T-helper 17 cell (primary cell): ENCODE measurements at regions not wholly inside any gene's neighbourhood (a gene's known extent, or its start where the extent isn't known, plus 50 kb on each side); places are given as distances from the start of the nearest gene placed in this dataset.

ENCODE experiments used
- ATAC-seq: fragments of 150-1000 bp; cut with Tn5 transposase; 2 replicates; pipeline ENCODE4 v1.10.0; 2021; ENCODE audit warnings: mild to moderate bottlenecking, moderate library complexity
- DNase-seq, 3 donors: peaks; one replicate each; pipeline versions ENCODE4 v3.0.0 to v3.0.0-alpha.2; 2020 to 2021
- H3K9me3 ChIP-seq: one replicate; pipeline ENCODE4 v1.7.0; 2013; ENCODE audit warnings: low read length, mild to moderate bottlenecking; ENCODE audit not compliant: control insufficient read depth, poor library complexity, severe bottlenecking
- H3K27ac Mint-ChIP-seq: one replicate; pipeline ENCODE4 v1.8.0; 2022; ENCODE audit warnings: mild to moderate bottlenecking, moderate library complexity, mixed read lengths
- H3K27me3 Mint-ChIP-seq: one replicate; pipeline ENCODE4 v1.8.0; 2022; ENCODE audit warnings: mixed read lengths
- H3K36me3 Mint-ChIP-seq: one replicate; pipeline ENCODE4 v1.8.0; 2022; ENCODE audit warnings: low read depth, mixed read lengths
- H3K4me1 Mint-ChIP-seq: one replicate; pipeline ENCODE4 v1.8.0; 2022; ENCODE audit warnings: mild to moderate bottlenecking, mixed read lengths
- H3K4me3 Mint-ChIP-seq: one replicate; pipeline ENCODE4 v1.8.0; 2022; ENCODE audit warnings: mild to moderate bottlenecking, moderate library complexity, mixed read lengths

GRCh38 chr1:67939942-67940341, 106.7 kb upstream of the GNG12 start:
- Mint-ChIP-seq H3K36me3 (peaks cover 4% of the 10 kb centered on the region), H3K4me3 (no peak overlapping the region), H3K4me1 (no peaks in the 10 kb centered on the region), H3K27me3 (peaks cover 32% of the 10 kb centered on the region), H3K27ac (no peak overlapping the region)
- ATAC-seq, result no peak
- no peaks in the 10 kb centered on the region for H3K9me3 ChIP-seq
- no peak for DNase-seq

- H3K4me1 Mint-ChIP-seq, result no peaks in the 10 kb centered on the region
- H3K4me3 Mint-ChIP-seq, result no peak overlapping the region
- H3K27me3 Mint-ChIP-seq, result peaks cover 32% of the 10 kb centered on the region
- H3K27ac Mint-ChIP-seq, result no peak overlapping the region
- H3K36me3 Mint-ChIP-seq, result peaks cover 4% of the 10 kb centered on the region
- H3K9me3 ChIP-seq, result no peaks in the 10 kb centered on the region
- DNase-seq (no peak), ATAC-seq (no peak)
Observed at GRCh38 chr1:67939186-67939743, 106.0 kb upstream of the GNG12 start.

GRCh38 chr1:67937651-67938050, 104.4 kb upstream of the GNG12 start:
- Mint-ChIP-seq H3K36me3 (peaks cover 3% of the 10 kb centered on the region), H3K4me3 (no peak overlapping the region), H3K27ac (no peak overlapping the region), H3K4me1 (no peaks in the 10 kb centered on the region), H3K27me3 (peaks cover 28% of the 10 kb centered on the region)
- no peaks in the 10 kb centered on the region for H3K9me3 ChIP-seq
- ATAC-seq (no peak), DNase-seq (no peak)

- H3K36me3 Mint-ChIP-seq, result no peaks in the 10 kb centered on the region
- DNase-seq, result no peak
- ATAC-seq, result no peak
- H3K4me3 Mint-ChIP-seq, result no peak overlapping the region
- no peaks in the 10 kb centered on the region for H3K9me3 ChIP-seq
- no peak overlapping the region for H3K27ac Mint-ChIP-seq
- H3K4me1 Mint-ChIP-seq, result no peaks in the 10 kb centered on the region
- H3K27me3 Mint-ChIP-seq, result peaks cover 25% of the 10 kb centered on the region
Observed at GRCh38 chr1:67937010-67937409, 103.7 kb upstream of the GNG12 start.

GRCh38 chr1:67935560-67935959, 102.3 kb upstream of the GNG12 start:
- H3K4me3 Mint-ChIP-seq, result no peak overlapping the region
- H3K36me3 Mint-ChIP-seq, result no peaks in the 10 kb centered on the region
- no peaks in the 10 kb centered on the region for H3K9me3 ChIP-seq
- H3K27me3 Mint-ChIP-seq, result peaks cover 20% of the 10 kb centered on the region
- no peak overlapping the region for H3K27ac Mint-ChIP-seq
- H3K4me1 Mint-ChIP-seq, result no peaks in the 10 kb centered on the region
- DNase-seq (no peak), ATAC-seq (no peak)

GRCh38 chr1:67931198-67931597, 97.9 kb upstream of the GNG12 start:
- H3K27ac Mint-ChIP-seq, result no peak overlapping the region
- ATAC-seq, result no peak
- peaks cover 18% of the 10 kb centered on the region for H3K27me3 Mint-ChIP-seq
- no peak overlapping the region for H3K4me3 Mint-ChIP-seq
- DNase-seq, result no peak
- no peaks in the 10 kb centered on the region for H3K9me3 ChIP-seq
- H3K4me1 Mint-ChIP-seq, result no peaks in the 10 kb centered on the region
- no peaks in the 10 kb centered on the region for H3K36me3 Mint-ChIP-seq

- H3K4me1 Mint-ChIP-seq, result no peaks in the 10 kb centered on the region
- H3K9me3 ChIP-seq, result no peaks in the 10 kb centered on the region
- no peak overlapping the region for H3K27ac Mint-ChIP-seq
- no peak for DNase-seq
- peaks cover 17% of the 10 kb centered on the region for H3K27me3 Mint-ChIP-seq
- H3K4me3 Mint-ChIP-seq, result no peak overlapping the region
- no peak for ATAC-seq
- H3K36me3 Mint-ChIP-seq, result no peaks in the 10 kb centered on the region
Observed at GRCh38 chr1:67923074-67923473, 89.8 kb upstream of the GNG12 start.

GRCh38 chr1:67921725-67922489, 88.6 kb upstream of the GNG12 start:
- DNase-seq (no peak), ATAC-seq (no peak)
- H3K27me3 Mint-ChIP-seq, result peaks cover 18% of the 10 kb centered on the region
- H3K4me1 Mint-ChIP-seq, result no peaks in the 10 kb centered on the region
- H3K36me3 Mint-ChIP-seq, result no peaks in the 10 kb centered on the region
- H3K9me3 ChIP-seq, result no peaks in the 10 kb centered on the region
- no peak overlapping the region for H3K4me3 Mint-ChIP-seq
- H3K27ac Mint-ChIP-seq, result no peak overlapping the region

- Mint-ChIP-seq H3K4me1 (no peaks in the 10 kb centered on the region), H3K27ac (no peak overlapping the region), H3K4me3 (no peak overlapping the region), H3K36me3 (no peaks in the 10 kb centered on the region), H3K27me3 (peaks cover 17% of the 10 kb centered on the region)
- ATAC-seq (no peak), DNase-seq (no peak)
- no peaks in the 10 kb centered on the region for H3K9me3 ChIP-seq
Observed at GRCh38 chr1:67919274-67920072, 86.2 kb upstream of the GNG12 start.

- H3K36me3 Mint-ChIP-seq, result no peaks in the 10 kb centered on the region
- H3K27ac Mint-ChIP-seq, result no peak overlapping the region
- no peaks in the 10 kb centered on the region for H3K4me1 Mint-ChIP-seq
- no peak overlapping the region for H3K4me3 Mint-ChIP-seq
- DNase-seq (no peak), ATAC-seq (no peak)
- no peaks in the 10 kb centered on the region for H3K9me3 ChIP-seq
- H3K27me3 Mint-ChIP-seq, result peaks cover 14% of the 10 kb centered on the region
Observed at GRCh38 chr1:67918067-67918466, 84.8 kb upstream of the GNG12 start.

GRCh38 chr1:67917006-67917405, 83.7 kb upstream of the GNG12 start:
- H3K36me3 Mint-ChIP-seq, result no peaks in the 10 kb centered on the region
- DNase-seq (no peak), ATAC-seq (no peak)
- no peak overlapping the region for H3K27ac Mint-ChIP-seq
- H3K9me3 ChIP-seq, result no peaks in the 10 kb centered on the region
- no peak overlapping the region for H3K4me3 Mint-ChIP-seq
- no peaks in the 10 kb centered on the region for H3K4me1 Mint-ChIP-seq
- H3K27me3 Mint-ChIP-seq, result peaks cover 18% of the 10 kb centered on the region

- Mint-ChIP-seq H3K4me1 (no peaks in the 10 kb centered on the region), H3K27ac (no peak overlapping the region), H3K27me3 (peaks cover 18% of the 10 kb centered on the region), H3K4me3 (no peak overlapping the region), H3K36me3 (no peaks in the 10 kb centered on the region)
- ATAC-seq (no peak), DNase-seq (no peak)
- no peaks in the 10 kb centered on the region for H3K9me3 ChIP-seq
Observed at GRCh38 chr1:67916140-67916886, 83.0 kb upstream of the GNG12 start.

GRCh38 chr1:67909776-67910175, 76.5 kb upstream of the GNG12 start:
- Mint-ChIP-seq H3K36me3 (no peaks in the 10 kb centered on the region), H3K27me3 (peaks cover 12% of the 10 kb centered on the region), H3K4me3 (no peak overlapping the region), H3K4me1 (no peaks in the 10 kb centered on the region), H3K27ac (no peak overlapping the region)
- ATAC-seq (no peak), DNase-seq (no peak)
- H3K9me3 ChIP-seq, result no peaks in the 10 kb centered on the region
